HG03103 (cell line): ENCODE measurements at regions not wholly inside any gene's neighbourhood (a gene's known extent, or its start where the extent isn't known, plus 50 kb on each side); places are given as distances from the start of the nearest gene placed in this dataset.
A peak's percentile ranks its signal among the peaks of the same experiment; 100 is the strongest.
"Not testable (repeated sequence)": the region's sequence is repeated elsewhere in the genome, so short reads cannot be mapped to it uniquely, and the experiment has no call there.

ENCODE experiments used
- ATAC-seq: cut with Tn5 transposase; IDR thresholded peaks from one replicate; pipeline ENCODE4 v1.9.1; 2021; ENCODE audit warnings: low read depth; ENCODE audit not compliant: unreplicated experiment

DNA sequence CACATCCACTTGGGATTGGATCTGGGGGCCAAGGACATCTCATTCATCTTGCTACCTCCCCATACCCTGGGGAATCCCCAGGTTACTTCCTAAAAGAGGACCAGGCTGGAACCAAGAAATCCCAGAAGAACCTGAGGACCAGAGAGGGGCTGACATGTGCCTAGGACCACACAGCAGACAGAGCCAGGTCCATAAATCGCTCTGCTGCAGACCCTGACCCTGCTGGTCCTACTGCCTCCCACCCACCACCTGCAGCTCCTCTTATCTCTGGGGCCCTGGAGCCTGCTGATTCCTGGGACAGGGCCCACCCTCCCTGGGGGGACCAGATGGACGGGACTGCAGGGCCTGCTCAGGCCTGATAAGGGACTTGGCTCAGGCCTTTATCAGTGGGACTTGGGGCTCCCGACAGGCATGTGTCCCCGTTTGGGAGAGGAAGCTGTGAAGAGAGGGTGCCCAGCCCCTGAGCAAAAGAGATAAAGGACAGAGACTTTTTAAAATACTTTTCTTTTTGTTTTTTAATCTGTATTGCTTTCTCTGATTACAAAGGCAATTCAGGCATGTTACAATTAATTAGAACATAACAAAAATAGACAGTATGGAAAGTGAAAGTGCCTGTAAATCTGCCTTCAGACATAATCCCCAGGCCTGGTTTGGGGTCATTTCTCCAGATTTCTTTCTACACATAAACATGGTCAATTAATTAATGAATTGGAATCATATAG is 101.3 kb upstream of the LARP1 start:
- ATAC-seq, result no peak

DNA sequence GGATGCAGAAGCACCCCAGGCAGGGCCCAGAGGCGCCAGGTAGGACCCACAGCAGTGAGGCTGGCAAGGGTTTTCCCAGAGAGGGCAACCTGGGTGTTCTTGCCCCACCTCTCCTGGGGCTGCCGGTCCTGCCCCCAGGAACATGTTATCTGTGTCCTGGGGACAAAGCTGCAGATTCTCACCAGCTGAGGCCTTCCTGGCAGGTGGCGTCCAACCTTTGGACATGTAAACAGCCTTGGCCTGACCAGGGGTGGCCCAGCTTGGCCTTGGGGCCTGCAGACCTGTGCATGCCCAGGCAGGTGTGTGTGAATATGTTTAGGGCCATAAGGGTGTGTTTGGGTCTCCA is 101.8 kb upstream of the LARP1 start:
- no peak for ATAC-seq

DNA sequence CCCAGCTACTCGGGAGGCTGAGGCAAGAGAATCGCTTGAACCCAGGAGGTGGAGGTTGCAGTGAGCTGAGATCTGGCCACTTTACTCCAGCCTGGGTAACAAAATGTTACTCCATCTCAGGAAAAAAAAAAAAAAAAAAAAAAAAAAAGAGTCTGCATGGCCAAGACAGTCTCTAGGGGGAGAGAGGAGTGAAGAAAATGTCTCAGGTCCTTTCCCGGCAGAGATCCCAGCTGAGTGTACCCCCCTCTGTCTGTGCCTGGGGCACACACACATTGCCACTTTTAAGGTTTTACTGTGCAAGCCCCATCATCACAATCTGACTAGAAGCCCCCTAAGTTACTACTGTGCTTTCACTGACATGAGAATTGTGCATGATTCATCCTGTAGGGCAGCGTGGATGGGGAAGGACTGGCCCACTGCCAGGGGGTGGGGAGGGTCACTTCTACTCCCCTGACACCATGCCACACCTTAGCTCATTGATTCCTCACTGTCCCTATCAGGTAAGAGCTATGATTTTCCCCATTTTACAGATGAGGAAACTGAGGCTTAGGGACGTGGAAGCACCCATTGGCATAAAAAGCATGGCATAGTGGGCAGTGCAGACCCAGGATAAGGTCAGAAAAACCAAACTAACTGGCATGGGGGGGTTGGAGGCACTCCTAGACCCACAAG is 102.3 kb upstream of the LARP1 start:
- ATAC-seq, result no peak

DNA sequence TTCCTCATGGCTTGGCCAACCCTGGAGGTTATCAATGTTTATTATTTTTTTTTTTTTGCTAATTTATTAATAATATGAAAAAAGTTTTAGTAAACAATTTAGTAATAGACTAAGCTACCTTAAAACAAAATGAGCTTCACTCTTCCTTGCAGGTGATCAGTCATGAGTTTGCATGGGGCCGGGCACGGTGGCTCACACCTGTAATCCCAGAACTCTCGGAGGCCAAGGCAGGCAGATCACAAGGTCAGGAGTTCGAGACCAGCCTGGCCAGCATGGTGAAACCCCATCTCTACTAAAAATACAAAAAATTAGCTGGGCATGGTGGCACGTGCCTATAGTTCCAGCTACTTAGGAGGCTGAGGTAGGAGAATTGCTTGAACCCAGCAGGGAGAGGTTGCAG is 103.4 kb upstream of the LARP1 start:
- not testable (repeated sequence) for ATAC-seq

DNA sequence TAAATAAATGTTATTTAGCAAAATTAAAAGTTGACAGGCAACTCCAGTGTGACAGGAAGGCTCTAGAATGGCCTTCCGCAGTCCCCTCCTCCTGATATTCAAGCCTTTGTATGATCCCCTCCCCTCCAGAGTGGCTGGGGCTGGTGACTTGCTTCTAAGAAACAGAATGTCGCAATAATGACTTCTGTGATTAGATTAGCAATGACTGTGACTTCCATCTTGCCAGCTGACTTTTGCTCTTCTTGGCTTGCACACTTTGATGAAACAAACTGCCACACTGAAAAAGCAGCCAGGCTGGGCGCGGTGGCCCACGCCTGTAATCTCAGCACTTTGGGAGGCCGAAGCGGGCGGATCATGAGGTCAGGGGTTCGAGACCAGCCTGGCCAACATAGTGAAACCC is 106.5 kb upstream of the LARP1 start:
- no peak for ATAC-seq

- ATAC-seq, result no peak
Observed at GRCh38 chr5:154648229-154648628, 106.9 kb upstream of the LARP1 start.

- ATAC-seq, result no peak
Observed at GRCh38 chr5:154647761-154648145, 107.4 kb upstream of the LARP1 start.

- ATAC-seq, result peak; percentile 55
Observed at GRCh38 chr5:154647114-154647760, 107.9 kb upstream of the LARP1 start.

GRCh38 chr5:154646745-154647113 is 108.4 kb upstream of the LARP1 start:
- no peak for ATAC-seq

DNA sequence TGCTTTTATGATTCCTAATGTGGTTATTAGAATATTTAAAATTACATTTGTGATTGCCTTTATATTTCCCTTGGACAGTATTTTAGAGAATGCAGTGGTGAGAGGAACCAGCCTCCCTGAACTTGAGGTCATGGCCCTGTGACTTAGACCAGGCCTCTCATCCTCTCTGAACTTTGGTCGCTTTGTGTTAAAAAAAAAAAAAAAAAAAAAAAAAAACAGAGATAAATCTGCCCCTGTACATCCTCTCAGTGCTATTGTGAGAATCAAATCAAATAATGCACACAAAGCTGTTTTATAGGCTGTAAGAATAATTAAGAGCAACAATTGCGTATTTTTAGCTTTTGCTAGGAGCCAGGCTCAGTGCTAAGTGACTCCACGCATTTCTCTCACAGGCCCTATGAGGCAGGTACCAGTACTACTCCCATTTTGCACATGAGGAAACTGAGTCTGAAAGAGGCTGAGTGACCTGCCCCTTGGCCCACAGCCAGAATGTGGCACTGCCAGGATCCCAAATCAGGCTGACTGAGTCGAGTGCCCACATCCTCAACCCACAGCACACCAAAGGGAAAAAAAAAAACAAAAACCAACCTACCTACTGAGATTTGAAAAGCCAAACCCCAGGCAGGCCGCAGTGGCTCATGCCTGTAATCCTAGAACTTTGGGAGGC is 110.3 kb upstream of the LARP1 start:
- ATAC-seq, result no peak

DNA sequence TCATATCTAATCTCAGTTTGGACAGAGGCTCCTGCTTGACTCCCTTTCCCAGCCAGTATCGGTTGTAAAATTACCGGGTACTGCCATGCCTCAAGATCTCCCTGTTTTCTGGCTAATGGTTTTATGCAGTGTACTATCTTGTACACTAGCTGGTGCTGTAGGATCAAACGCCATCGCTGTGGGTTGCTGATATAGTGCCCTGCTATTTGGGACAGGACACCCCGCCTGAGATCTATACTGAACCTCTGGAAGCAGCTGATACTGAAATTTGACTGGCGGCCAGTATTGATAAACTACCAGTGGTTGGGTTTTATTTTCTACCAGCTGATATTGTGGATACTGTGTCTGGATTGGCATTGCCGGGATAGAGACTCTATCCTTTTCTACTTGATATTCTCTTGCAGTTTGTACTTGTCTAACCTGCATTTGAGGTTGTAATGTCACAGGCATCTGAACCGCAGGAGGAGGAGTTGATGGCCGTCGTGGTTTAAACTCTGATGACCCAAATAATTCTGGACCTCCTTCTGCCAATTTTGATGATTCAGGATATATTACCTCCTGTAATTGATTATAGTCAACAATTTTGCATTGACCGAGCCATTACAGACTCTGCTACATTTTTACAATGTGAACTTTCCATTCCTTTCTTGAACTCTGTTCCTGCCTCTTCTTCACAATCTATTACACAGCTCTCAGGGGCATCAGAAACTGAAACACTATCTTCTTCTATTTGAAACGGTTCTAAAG is 112.5 kb upstream of the LARP1 start:
- no peak for ATAC-seq

DNA sequence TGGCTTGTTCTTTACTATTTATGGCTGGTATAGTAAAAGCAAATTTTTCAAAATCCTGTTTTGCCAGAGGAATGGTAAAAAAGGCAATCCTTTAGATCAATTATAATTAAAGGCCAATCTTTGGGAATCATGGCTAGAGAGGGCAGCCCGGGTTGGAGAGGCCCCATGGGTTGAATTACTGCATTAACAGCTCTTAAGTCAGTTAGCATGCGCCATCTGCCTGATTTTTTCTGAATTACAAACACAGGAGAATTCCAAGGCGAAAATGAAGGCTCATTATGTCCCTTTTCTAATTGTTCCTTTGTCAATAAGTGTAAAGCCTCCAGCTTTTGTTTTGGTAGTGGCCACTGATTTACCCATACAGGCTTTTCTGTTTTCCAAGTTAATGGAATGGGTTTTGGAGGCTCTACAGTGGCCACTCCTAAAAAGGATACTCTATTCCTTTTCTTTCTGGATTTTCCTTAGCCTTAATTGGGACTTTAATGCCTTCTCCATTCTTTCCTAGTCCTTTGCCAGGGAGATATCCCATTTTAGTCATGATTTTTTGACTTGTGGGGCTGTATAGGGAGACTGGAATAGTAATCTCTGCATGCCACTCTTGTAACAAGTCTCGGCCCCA is 114.9 kb upstream of the LARP1 start:
- not testable (repeated sequence) for ATAC-seq

- ATAC-seq, result not testable (repeated sequence)
Observed at GRCh38 chr5:154636786-154637185, 118.4 kb upstream of the LARP1 start.

DNA sequence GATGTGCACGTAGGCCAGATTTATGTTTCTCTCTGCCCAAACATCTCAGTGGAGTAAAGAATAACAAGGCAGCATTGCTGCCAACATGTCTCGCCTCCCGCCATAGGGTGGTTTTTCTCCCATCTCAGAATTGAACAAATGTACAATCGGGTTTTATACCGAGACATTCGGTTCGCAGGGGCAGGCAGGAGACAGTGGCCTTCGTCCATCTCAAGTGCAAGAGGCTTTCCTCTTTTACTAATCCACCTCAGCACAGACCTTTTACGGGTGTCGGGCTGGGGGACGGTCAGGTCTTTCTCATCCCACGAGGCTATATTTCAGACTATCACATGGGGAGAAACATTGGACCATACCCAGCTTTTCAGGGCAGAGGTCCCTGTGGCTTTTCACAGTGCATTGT is 118.9 kb upstream of the LARP1 start:
- ATAC-seq, result not testable (repeated sequence)

DNA sequence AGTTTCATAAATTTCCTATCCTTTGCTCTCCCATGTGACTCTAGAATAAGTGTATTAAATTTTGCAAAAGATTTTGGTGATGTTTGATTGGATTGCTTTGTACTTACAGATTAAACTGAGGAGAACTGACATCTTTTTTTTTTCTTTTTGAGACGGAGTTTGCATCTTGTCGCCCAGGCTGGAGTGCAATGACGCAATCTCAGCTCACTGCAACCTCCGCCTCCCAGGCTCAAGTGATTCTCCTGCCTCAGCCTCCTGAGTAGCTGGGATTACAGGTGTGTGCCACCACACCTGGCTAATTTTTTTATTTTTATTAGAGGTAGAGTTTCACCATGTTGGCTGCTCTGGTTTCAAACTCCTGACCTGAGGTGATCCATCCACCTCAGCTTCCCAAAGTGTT is 121.4 kb upstream of the LARP1 start:
- not testable (repeated sequence) for ATAC-seq

- no peak for ATAC-seq
Observed at GRCh38 chr5:154631141-154631540, 124.0 kb upstream of the LARP1 start.

DNA sequence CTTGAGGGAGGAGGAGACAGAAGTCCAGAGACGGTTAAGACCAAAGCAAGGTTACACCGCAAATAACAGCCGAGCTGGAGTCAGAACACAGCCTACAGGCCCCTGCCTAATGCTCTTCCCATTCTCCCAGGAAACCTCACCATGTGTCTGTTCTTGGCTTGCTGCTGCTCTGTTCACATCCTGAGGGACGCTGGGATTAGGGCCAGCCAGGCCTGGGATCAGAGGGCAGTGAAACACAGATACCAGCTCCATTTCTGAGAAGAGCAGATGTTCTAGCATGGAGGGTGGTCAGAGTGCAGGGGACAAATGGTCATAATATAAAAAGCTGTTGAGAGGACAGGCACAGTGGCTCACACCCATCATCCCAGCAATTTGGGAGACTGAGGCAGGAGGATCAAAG is 124.8 kb upstream of the LARP1 start:
- ATAC-seq, result no peak

DNA sequence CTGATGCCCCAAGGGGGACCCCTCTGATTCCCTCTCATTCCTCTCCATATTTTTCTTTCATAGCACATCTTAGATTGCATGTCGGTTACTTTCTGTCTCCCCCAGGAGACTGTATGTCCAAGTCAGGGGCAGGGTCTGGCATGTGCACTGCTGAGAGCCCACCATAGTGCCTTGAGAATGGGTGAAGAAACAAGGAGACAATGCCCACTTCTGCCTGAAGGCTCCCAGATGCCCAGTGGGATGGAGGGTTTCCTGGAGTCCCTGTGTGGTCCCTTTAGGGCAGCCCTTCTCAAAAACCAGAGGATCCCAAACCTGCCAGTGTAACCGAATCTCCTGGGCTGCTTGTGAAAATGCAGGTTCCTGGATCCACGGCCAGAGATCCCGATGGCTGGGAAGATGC is 126.5 kb upstream of the LARP1 start:
- no peak for ATAC-seq

DNA sequence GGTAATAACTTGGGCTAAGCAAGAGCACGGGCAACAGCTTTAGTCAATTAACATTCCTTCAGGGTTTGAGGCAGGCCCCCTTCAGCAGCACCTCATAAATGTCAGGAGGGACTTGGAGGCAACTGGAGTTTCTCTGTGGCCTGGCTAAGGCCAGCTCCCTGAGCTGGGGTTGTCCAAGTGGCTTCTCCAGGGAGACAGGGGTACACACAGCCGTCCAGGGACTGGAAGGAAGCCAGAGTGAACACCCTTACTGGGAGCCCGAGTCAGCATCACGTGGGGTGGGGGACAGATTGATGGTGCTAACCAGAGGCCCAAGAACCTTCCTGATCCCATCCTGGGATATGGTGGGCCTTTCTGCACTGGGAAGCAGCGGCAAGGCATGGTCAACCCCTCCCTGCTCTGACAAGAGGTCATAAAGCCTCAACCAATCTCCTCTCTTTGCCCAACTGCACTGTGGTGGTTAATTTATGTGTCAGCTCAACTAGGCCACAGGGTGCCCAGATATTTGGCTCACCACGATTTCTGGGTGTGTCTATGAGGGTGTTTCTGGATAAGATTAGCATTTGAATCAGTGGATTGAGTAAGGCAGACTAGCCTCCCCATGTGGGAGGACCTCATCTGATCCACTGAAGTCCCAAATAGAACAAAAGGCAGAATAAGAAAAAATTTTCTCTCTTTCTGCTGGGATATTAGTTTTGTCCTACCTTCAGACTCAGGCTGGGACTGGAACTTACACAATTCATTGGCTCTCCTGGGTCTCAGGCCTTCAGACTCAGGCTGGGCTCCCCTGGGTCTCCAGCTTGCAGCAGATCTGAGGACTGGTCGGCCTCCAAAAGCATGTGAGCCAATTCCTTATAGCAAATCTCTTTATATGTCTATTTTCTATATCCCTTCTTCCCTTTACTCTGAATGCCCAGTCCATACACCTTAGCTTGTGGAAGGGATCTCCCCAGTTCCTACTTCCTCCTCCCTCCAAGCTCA is 127.2 kb upstream of the LARP1 start:
- ATAC-seq, result no peak
